ENCODE measurements at regions not wholly inside any gene's neighbourhood (a gene's known extent, or its start where the extent isn't known, plus 50 kb on each side); places are given as distances from the start of the nearest gene placed in this dataset.

GRCh38 chr15:26178640-26179220 is 315.6 kb upstream of the ATP10A start:
- DNase-seq, result no peak

- no peak for DNase-seq
These were observed 314.7 kb upstream of the ATP10A start for GRCh38 chr15:26177816-26178215.

GRCh38 chr15:26176831-26177230 is 313.7 kb upstream of the ATP10A start:
- DNase-seq, result no peak

- DNase-seq, result no peak
These were observed 308.1 kb upstream of the ATP10A start for GRCh38 chr15:26171266-26171665.

- DNase-seq, result peak; percentile 4 to 6
These were observed 303.3 kb upstream of the ATP10A start for GRCh38 chr15:26166429-26166828.

- DNase-seq, result no peak
These were observed 302.4 kb upstream of the ATP10A start for GRCh38 chr15:26165546-26165945.

- DNase-seq, result no peak
These were observed 297.2 kb upstream of the ATP10A start for GRCh38 chr15:26160343-26160742.

- no peak for DNase-seq
These were observed 295.0 kb upstream of the ATP10A start for GRCh38 chr15:26158176-26158575.

- no peak for DNase-seq
These were observed 294.0 kb upstream of the ATP10A start for GRCh38 chr15:26157081-26157480.

- no peak for DNase-seq
These were observed 292.9 kb upstream of the ATP10A start for GRCh38 chr15:26156051-26156450.

- DNase-seq, result no peak
These were observed 285.2 kb upstream of the ATP10A start for GRCh38 chr15:26148156-26148860.

GRCh38 chr15:26146202-26146601 is 283.1 kb upstream of the ATP10A start:
- no peak for DNase-seq

- DNase-seq, result no peak
These were observed 282.7 kb upstream of the ATP10A start for GRCh38 chr15:26145796-26146195.

GRCh38 chr15:26144836-26145235 is 281.7 kb upstream of the ATP10A start:
- no peak for DNase-seq

GRCh38 chr15:26143221-26143620 is 280.1 kb upstream of the ATP10A start:
- DNase-seq, result no peak

- DNase-seq, result no peak
These were observed 271.7 kb upstream of the ATP10A start for GRCh38 chr15:26134812-26135211.

- DNase-seq, result no peak
These were observed 271.0 kb upstream of the ATP10A start for GRCh38 chr15:26134152-26134551.

GRCh38 chr15:26132811-26133210 is 269.7 kb upstream of the ATP10A start:
- DNase-seq, result no peak

- DNase-seq, result no peak
These were observed 266.7 kb upstream of the ATP10A start for GRCh38 chr15:26129852-26130251.

GRCh38 chr15:26128611-26129140 is 265.5 kb upstream of the ATP10A start:
- DNase-seq, result no peak

GRCh38 chr15:26126819-26127387 is 263.8 kb upstream of the ATP10A start:
- DNase-seq, result no peak

- DNase-seq, result no peak
These were observed 262.9 kb upstream of the ATP10A start for GRCh38 chr15:26126070-26126469.

GRCh38 chr15:26125664-26126063 is 262.5 kb upstream of the ATP10A start:
- DNase-seq, result no peak

GRCh38 chr15:26119322-26119721 is 256.2 kb upstream of the ATP10A start:
- DNase-seq, result no peak
